ENCODE measurements at regions not wholly inside any gene's neighbourhood (a gene's known extent, or its start where the extent isn't known, plus 50 kb on each side); places are given as distances from the start of the nearest gene placed in this dataset.

- CTCF ChIA-PET = interaction anchor here (1.2 to 1.7 kb wide), 2 partner anchors 31 to 50 kb away, joined by 3 to 6 read pairs; no protein-coding TSS in a partner anchor
- POLR2A ChIA-PET = no interaction called here
- Histone ChIP-seq H3K27me3 (ENCODE audit: control insufficient read depth, insufficient read depth, low read length) (peaks cover 7% of the 10 kb centered on the region), H3K27ac (ENCODE audit: low read depth, low read length) (peak overlapping the region; percentile 11), H3K9me3 (ENCODE audit: control insufficient read depth, insufficient read depth, low read length) (peaks cover 5% of the 10 kb centered on the region), H3K4me3 (ENCODE audit: low read depth, low read length) (no peak overlapping the region)
- TF ChIP-seq CTCF (IDR thresholded peaks at IDR 0.05; ENCODE audit: low read depth, low read length) = no peak
- DNase-seq (ENCODE audit: low read depth, low spot score) = no peak
Observed at GRCh38 chr2:71747559-71747958, 294.2 kb downstream of the DYSF start.

GRCh38 chr2:71746946-71747501 is 293.7 kb downstream of the DYSF start:
- Histone ChIP-seq H3K27ac (ENCODE audit: low read depth, low read length) (peak overlapping the region; percentile 11), H3K27me3 (ENCODE audit: control insufficient read depth, insufficient read depth, low read length) (peaks cover 7% of the 10 kb centered on the region), H3K9me3 (ENCODE audit: control insufficient read depth, insufficient read depth, low read length) (peaks cover 5% of the 10 kb centered on the region), H3K4me3 (ENCODE audit: low read depth, low read length) (no peak overlapping the region)
- POLR2A ChIA-PET = interaction anchor here (0.6 kb wide), 1 partner anchor 15 kb away, joined by 8 read pairs; no protein-coding TSS in a partner anchor
- CTCF ChIA-PET = interaction anchor here (1.2 to 1.7 kb wide), 2 partner anchors 32 to 51 kb away, joined by 3 to 6 read pairs; no protein-coding TSS in a partner anchor
- no peak for TF ChIP-seq CTCF (IDR thresholded peaks at IDR 0.05; ENCODE audit: low read depth, low read length)
- DNase-seq (ENCODE audit: low read depth, low spot score) = no peak

GRCh38 chr2:71744781-71745180 is 291.4 kb downstream of the DYSF start:
- Histone ChIP-seq H3K27ac (ENCODE audit: low read depth, low read length) (no peak overlapping the region), H3K27me3 (ENCODE audit: control insufficient read depth, insufficient read depth, low read length) (peaks cover 10% of the 10 kb centered on the region), H3K4me3 (ENCODE audit: low read depth, low read length) (no peak overlapping the region), H3K9me3 (ENCODE audit: control insufficient read depth, insufficient read depth, low read length) (peaks cover 5% of the 10 kb centered on the region)
- DNase-seq (ENCODE audit: low read depth, low spot score) = no peak
- no peak for TF ChIP-seq CTCF (IDR thresholded peaks at IDR 0.05; ENCODE audit: low read depth, low read length)
- CTCF ChIA-PET = no interaction called here
- POLR2A ChIA-PET = no interaction called here

GRCh38 chr2:71743995-71744675 is 290.8 kb downstream of the DYSF start:
- ChIA-PET POLR2A (no interaction called here), CTCF (no interaction called here)
- H3K27ac ChIP-seq (ENCODE audit: low read depth, low read length) = no peak overlapping the region

More at GRCh38 chr2:71743995-71744675, 290.8 kb downstream of the DYSF start:
- Histone ChIP-seq H3K9me3 (ENCODE audit: control insufficient read depth, insufficient read depth, low read length) (peaks cover 5% of the 10 kb centered on the region), H3K27me3 (ENCODE audit: control insufficient read depth, insufficient read depth, low read length) (peaks cover 10% of the 10 kb centered on the region), H3K4me3 (ENCODE audit: low read depth, low read length) (no peak overlapping the region)
- DNase-seq (ENCODE audit: low read depth, low spot score) = no peak
- no peak for TF ChIP-seq CTCF (IDR thresholded peaks at IDR 0.05; ENCODE audit: low read depth, low read length)
